ENCODE measurements at regions not wholly inside any gene's neighbourhood (a gene's known extent, or its start where the extent isn't known, plus 50 kb on each side); places are given as distances from the start of the nearest gene placed in this dataset.
A peak's percentile ranks its signal among the peaks of the same experiment; 100 is the strongest.
"Not testable (repeated sequence)": the region's sequence is repeated elsewhere in the genome, so short reads cannot be mapped to it uniquely, and the experiment has no call there.

GRCh38 chr15:96151749-96152148 is 178.8 kb upstream of the NR2F2 start:
- H3K36me3 ChIP-seq (ENCODE audit: control insufficient read depth in 1 of 2, insufficient read depth in 2 of 2, low read length in 2 of 2); H3K9me3 ChIP-seq (ENCODE audit: control insufficient read depth in 1 of 2, low read length in 2 of 2); H3K4me3 ChIP-seq (ENCODE audit: low read depth in 1 of 2, low read length in 2 of 2); H3K4me1 ChIP-seq (ENCODE audit: control insufficient read depth in 1 of 2, insufficient read depth in 2 of 2, low read length in 2 of 2); H3K27me3 ChIP-seq (ENCODE audit: low read depth, low read length); H3K27ac ChIP-seq (ENCODE audit: low read length): not testable (repeated sequence)

GRCh38 chr15:96153929-96154328 is 176.6 kb upstream of the NR2F2 start:
- Histone ChIP-seq H3K27ac (ENCODE audit: low read length) (no peak overlapping the region), H3K36me3 (ENCODE audit: control insufficient read depth in 1 of 2, insufficient read depth in 2 of 2, low read length in 2 of 2) (no peaks in the 10 kb centered on the region), H3K9me3 (ENCODE audit: control insufficient read depth in 1 of 2, low read length in 2 of 2) (no peaks in the 10 kb centered on the region), H3K27me3 (ENCODE audit: low read depth, low read length) (no peaks in the 10 kb centered on the region), H3K4me3 (ENCODE audit: low read depth in 1 of 2, low read length in 2 of 2) (no peak overlapping the region), H3K4me1 (ENCODE audit: control insufficient read depth in 1 of 2, insufficient read depth in 2 of 2, low read length in 2 of 2) (peaks cover 0 to 5% of the 10 kb centered on the region in 2 donors)

- H3K36me3 ChIP-seq (ENCODE audit: control insufficient read depth in 1 of 2, insufficient read depth in 2 of 2, low read length in 2 of 2) = no peaks in the 10 kb centered on the region
- no peak overlapping the region for H3K4me3 ChIP-seq (ENCODE audit: low read depth in 1 of 2, low read length in 2 of 2)
- peaks cover 0 to 6% of the 10 kb centered on the region in 2 donors for H3K4me1 ChIP-seq (ENCODE audit: control insufficient read depth in 1 of 2, insufficient read depth in 2 of 2, low read length in 2 of 2)
- H3K27ac ChIP-seq (ENCODE audit: low read length) = no peak overlapping the region
- no peaks in the 10 kb centered on the region for H3K27me3 ChIP-seq (ENCODE audit: low read depth, low read length)
- H3K9me3 ChIP-seq (ENCODE audit: control insufficient read depth in 1 of 2, low read length in 2 of 2) = no peaks in the 10 kb centered on the region
These were observed 171.6 kb upstream of the NR2F2 start for GRCh38 chr15:96158938-96159337.

GRCh38 chr15:96160269-96160668 is 170.2 kb upstream of the NR2F2 start:
- Histone ChIP-seq H3K27ac (ENCODE audit: low read length) (peak overlapping the region; percentile 8), H3K9me3 (ENCODE audit: control insufficient read depth in 1 of 2, low read length in 2 of 2) (no peaks in the 10 kb centered on the region), H3K4me3 (ENCODE audit: low read depth in 1 of 2, low read length in 2 of 2) (no peak overlapping the region), H3K27me3 (ENCODE audit: low read depth, low read length) (no peaks in the 10 kb centered on the region), H3K36me3 (ENCODE audit: control insufficient read depth in 1 of 2, insufficient read depth in 2 of 2, low read length in 2 of 2) (no peaks in the 10 kb centered on the region), H3K4me1 (ENCODE audit: control insufficient read depth in 1 of 2, insufficient read depth in 2 of 2, low read length in 2 of 2) (peaks cover 0 to 6% of the 10 kb centered on the region in 2 donors)

- Histone ChIP-seq H3K4me1 (ENCODE audit: control insufficient read depth in 1 of 2, insufficient read depth in 2 of 2, low read length in 2 of 2) (peaks cover 0 to 7% of the 10 kb centered on the region in 2 donors), H3K36me3 (ENCODE audit: control insufficient read depth in 1 of 2, insufficient read depth in 2 of 2, low read length in 2 of 2) (no peaks in the 10 kb centered on the region), H3K27me3 (ENCODE audit: low read depth, low read length) (no peaks in the 10 kb centered on the region), H3K9me3 (ENCODE audit: control insufficient read depth in 1 of 2, low read length in 2 of 2) (no peaks in the 10 kb centered on the region), H3K4me3 (ENCODE audit: low read depth in 1 of 2, low read length in 2 of 2) (no peak overlapping the region), H3K27ac (ENCODE audit: low read length) (no peak overlapping the region)
These were observed 169.7 kb upstream of the NR2F2 start for GRCh38 chr15:96160800-96161199.

- H3K9me3 ChIP-seq (ENCODE audit: control insufficient read depth in 1 of 2, low read length in 2 of 2) = no peaks in the 10 kb centered on the region
- H3K36me3 ChIP-seq (ENCODE audit: control insufficient read depth in 1 of 2, insufficient read depth in 2 of 2, low read length in 2 of 2) = no peaks in the 10 kb centered on the region
- no peak overlapping the region for H3K4me3 ChIP-seq (ENCODE audit: low read depth in 1 of 2, low read length in 2 of 2)
- no peak overlapping the region for H3K27ac ChIP-seq (ENCODE audit: low read length)
- no peaks in the 10 kb centered on the region for H3K27me3 ChIP-seq (ENCODE audit: low read depth, low read length)
- peaks cover 0 to 12% of the 10 kb centered on the region in 2 donors for H3K4me1 ChIP-seq (ENCODE audit: control insufficient read depth in 1 of 2, insufficient read depth in 2 of 2, low read length in 2 of 2)
These were observed 168.2 kb upstream of the NR2F2 start for GRCh38 chr15:96162322-96162721.

- Histone ChIP-seq H3K27ac (ENCODE audit: low read length) (no peak overlapping the region), H3K4me3 (ENCODE audit: low read depth in 1 of 2, low read length in 2 of 2) (no peak overlapping the region), H3K9me3 (ENCODE audit: control insufficient read depth in 1 of 2, low read length in 2 of 2) (no peaks in the 10 kb centered on the region), H3K27me3 (ENCODE audit: low read depth, low read length) (no peaks in the 10 kb centered on the region), H3K36me3 (ENCODE audit: control insufficient read depth in 1 of 2, insufficient read depth in 2 of 2, low read length in 2 of 2) (no peaks in the 10 kb centered on the region), H3K4me1 (ENCODE audit: control insufficient read depth in 1 of 2, insufficient read depth in 2 of 2, low read length in 2 of 2) (peaks cover 0 to 6% of the 10 kb centered on the region in 2 donors)
These were observed 165.4 kb upstream of the NR2F2 start for GRCh38 chr15:96165081-96165480.

- peaks cover 0 to 6% of the 10 kb centered on the region in 2 donors for H3K4me1 ChIP-seq (ENCODE audit: control insufficient read depth in 1 of 2, insufficient read depth in 2 of 2, low read length in 2 of 2)
- no peak overlapping the region for H3K4me3 ChIP-seq (ENCODE audit: low read depth in 1 of 2, low read length in 2 of 2)
- H3K9me3 ChIP-seq (ENCODE audit: control insufficient read depth in 1 of 2, low read length in 2 of 2) = no peaks in the 10 kb centered on the region
- no peaks in the 10 kb centered on the region for H3K27me3 ChIP-seq (ENCODE audit: low read depth, low read length)
- H3K27ac ChIP-seq (ENCODE audit: low read length) = no peak overlapping the region
- H3K36me3 ChIP-seq (ENCODE audit: control insufficient read depth in 1 of 2, insufficient read depth in 2 of 2, low read length in 2 of 2) = no peaks in the 10 kb centered on the region
These were observed 164.7 kb upstream of the NR2F2 start for GRCh38 chr15:96165775-96166174.

GRCh38 chr15:96166223-96167200 is 164.0 kb upstream of the NR2F2 start:
- no peaks in the 10 kb centered on the region for H3K27me3 ChIP-seq (ENCODE audit: low read depth, low read length)
- peaks cover 0 to 6% of the 10 kb centered on the region in 2 donors for H3K4me1 ChIP-seq (ENCODE audit: control insufficient read depth in 1 of 2, insufficient read depth in 2 of 2, low read length in 2 of 2)
- no peak overlapping the region for H3K4me3 ChIP-seq (ENCODE audit: low read depth in 1 of 2, low read length in 2 of 2)
- H3K36me3 ChIP-seq (ENCODE audit: control insufficient read depth in 1 of 2, insufficient read depth in 2 of 2, low read length in 2 of 2) = no peaks in the 10 kb centered on the region
- no peaks in the 10 kb centered on the region for H3K9me3 ChIP-seq (ENCODE audit: control insufficient read depth in 1 of 2, low read length in 2 of 2)
- no peak overlapping the region for H3K27ac ChIP-seq (ENCODE audit: low read length)

- H3K36me3 ChIP-seq (ENCODE audit: control insufficient read depth in 1 of 2, insufficient read depth in 2 of 2, low read length in 2 of 2); H3K4me3 ChIP-seq (ENCODE audit: low read depth in 1 of 2, low read length in 2 of 2); H3K4me1 ChIP-seq (ENCODE audit: control insufficient read depth in 1 of 2, insufficient read depth in 2 of 2, low read length in 2 of 2); H3K27ac ChIP-seq (ENCODE audit: low read length); H3K27me3 ChIP-seq (ENCODE audit: low read depth, low read length); H3K9me3 ChIP-seq (ENCODE audit: control insufficient read depth in 1 of 2, low read length in 2 of 2): not testable (repeated sequence)
These were observed 159.9 kb upstream of the NR2F2 start for GRCh38 chr15:96170616-96170978.

- Histone ChIP-seq H3K4me1 (ENCODE audit: control insufficient read depth in 1 of 2, insufficient read depth in 2 of 2, low read length in 2 of 2) (peaks cover 0 to 4% of the 10 kb centered on the region in 2 donors), H3K4me3 (ENCODE audit: low read depth in 1 of 2, low read length in 2 of 2) (no peak overlapping the region), H3K27ac (ENCODE audit: low read length) (no peak overlapping the region), H3K9me3 (ENCODE audit: control insufficient read depth in 1 of 2, low read length in 2 of 2) (no peaks in the 10 kb centered on the region), H3K27me3 (ENCODE audit: low read depth, low read length) (no peaks in the 10 kb centered on the region), H3K36me3 (ENCODE audit: control insufficient read depth in 1 of 2, insufficient read depth in 2 of 2, low read length in 2 of 2) (no peaks in the 10 kb centered on the region)
These were observed 159.3 kb upstream of the NR2F2 start for GRCh38 chr15:96170979-96171739.
